ENCODE measurements at regions not wholly inside any gene's neighbourhood (a gene's known extent, or its start where the extent isn't known, plus 50 kb on each side); places are given as distances from the start of the nearest gene placed in this dataset.

GRCh38 chr13:34672631-34673030, 269.4 kb upstream of the NBEA start:
- no peak for TF ChIP-seq CTCF (IDR thresholded peaks at IDR 0.05; ENCODE audit: extremely low read depth, missing control alignments)
- DNase-seq (ENCODE audit: low spot score): no peak

GRCh38 chr13:34675626-34676025, 266.4 kb upstream of the NBEA start:
- TF ChIP-seq CTCF (IDR thresholded peaks at IDR 0.05; ENCODE audit: extremely low read depth, missing control alignments): no peak

GRCh38 chr13:34678154-34678553, 263.9 kb upstream of the NBEA start:
- DNase-seq (ENCODE audit: low spot score): no peak
- no peak for TF ChIP-seq CTCF (IDR thresholded peaks at IDR 0.05; ENCODE audit: extremely low read depth, missing control alignments)

More at GRCh38 chr13:34675626-34676025, 266.4 kb upstream of the NBEA start:
- no peak for DNase-seq (ENCODE audit: low spot score)

- no peak for DNase-seq (ENCODE audit: low spot score)
These were observed 260.6 kb upstream of the NBEA start for GRCh38 chr13:34681405-34681955.

GRCh38 chr13:34695063-34695462, 247.0 kb upstream of the NBEA start:
- no peak for DNase-seq (ENCODE audit: low spot score)
- TF ChIP-seq CTCF (IDR thresholded peaks at IDR 0.05; ENCODE audit: extremely low read depth, missing control alignments): no peak

More at GRCh38 chr13:34681405-34681955, 260.6 kb upstream of the NBEA start:
- no peak for TF ChIP-seq CTCF (IDR thresholded peaks at IDR 0.05; ENCODE audit: extremely low read depth, missing control alignments)

GRCh38 chr13:34696296-34696695, 245.8 kb upstream of the NBEA start:
- TF ChIP-seq CTCF (IDR thresholded peaks at IDR 0.05; ENCODE audit: extremely low read depth, missing control alignments): no peak
- no peak for DNase-seq (ENCODE audit: low spot score)

- no peak for DNase-seq (ENCODE audit: low spot score)
- no peak for TF ChIP-seq CTCF (IDR thresholded peaks at IDR 0.05; ENCODE audit: extremely low read depth, missing control alignments)
These were observed 245.3 kb upstream of the NBEA start for GRCh38 chr13:34696741-34697140.
